Inflammatory macrophage treated with lipopolysaccharide for 1 hour (primary cell): ENCODE measurements at regions not wholly inside any gene's neighbourhood (a gene's known extent, or its start where the extent isn't known, plus 50 kb on each side); places are given as distances from the start of the nearest gene placed in this dataset.
A peak's percentile ranks its signal among the peaks of the same experiment; 100 is the strongest.
"Not testable (repeated sequence)": the region's sequence is repeated elsewhere in the genome, so short reads cannot be mapped to it uniquely, and the experiment has no call there.

Source experiments
- DNase-seq, 2 donors: peaks; one replicate each; pipeline ENCODE4 v3.0.0-alpha.2; 2020 to 2022

DNA sequence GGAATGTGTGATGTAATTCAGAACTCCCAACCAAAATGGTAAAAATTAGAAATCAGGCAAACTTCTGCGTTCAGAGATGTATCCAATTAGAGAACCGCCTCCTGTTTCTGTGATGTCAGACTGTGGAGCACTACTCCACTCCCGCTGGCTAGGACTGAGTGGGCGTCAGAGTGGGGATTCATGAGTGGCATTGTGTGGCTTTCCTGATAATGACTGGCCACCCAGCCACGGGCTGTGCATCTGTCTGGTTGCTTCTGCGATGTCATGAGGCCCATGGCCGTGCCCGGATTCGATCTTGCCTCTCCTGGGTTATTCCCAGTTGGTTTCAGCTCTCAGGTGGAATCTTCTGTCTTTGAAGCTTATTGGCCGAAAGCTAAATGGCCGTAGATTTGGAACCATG lies 87.1 kb upstream of the KCNA1 start:
- DNase-seq = no peak

DNA sequence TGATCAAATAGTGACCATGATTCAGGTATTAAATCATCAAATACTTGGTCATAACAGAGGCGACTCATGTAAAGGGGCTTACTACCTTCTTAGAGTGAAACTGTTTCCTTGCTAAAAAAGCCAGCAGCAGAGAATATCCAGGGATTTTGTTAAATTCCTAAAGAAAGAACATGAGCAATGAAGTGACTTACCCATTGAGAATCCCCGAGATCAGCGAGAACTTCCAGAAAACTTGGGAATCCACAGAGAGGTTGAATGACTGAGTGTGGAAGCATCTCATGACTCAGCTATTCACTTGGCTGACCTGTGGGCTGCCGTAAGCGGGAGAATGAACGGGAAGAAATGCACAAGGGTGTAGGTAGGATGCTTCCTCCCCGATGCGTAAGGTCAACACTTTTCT lies 85.3 kb upstream of the KCNA1 start:
- no peak for DNase-seq

DNA sequence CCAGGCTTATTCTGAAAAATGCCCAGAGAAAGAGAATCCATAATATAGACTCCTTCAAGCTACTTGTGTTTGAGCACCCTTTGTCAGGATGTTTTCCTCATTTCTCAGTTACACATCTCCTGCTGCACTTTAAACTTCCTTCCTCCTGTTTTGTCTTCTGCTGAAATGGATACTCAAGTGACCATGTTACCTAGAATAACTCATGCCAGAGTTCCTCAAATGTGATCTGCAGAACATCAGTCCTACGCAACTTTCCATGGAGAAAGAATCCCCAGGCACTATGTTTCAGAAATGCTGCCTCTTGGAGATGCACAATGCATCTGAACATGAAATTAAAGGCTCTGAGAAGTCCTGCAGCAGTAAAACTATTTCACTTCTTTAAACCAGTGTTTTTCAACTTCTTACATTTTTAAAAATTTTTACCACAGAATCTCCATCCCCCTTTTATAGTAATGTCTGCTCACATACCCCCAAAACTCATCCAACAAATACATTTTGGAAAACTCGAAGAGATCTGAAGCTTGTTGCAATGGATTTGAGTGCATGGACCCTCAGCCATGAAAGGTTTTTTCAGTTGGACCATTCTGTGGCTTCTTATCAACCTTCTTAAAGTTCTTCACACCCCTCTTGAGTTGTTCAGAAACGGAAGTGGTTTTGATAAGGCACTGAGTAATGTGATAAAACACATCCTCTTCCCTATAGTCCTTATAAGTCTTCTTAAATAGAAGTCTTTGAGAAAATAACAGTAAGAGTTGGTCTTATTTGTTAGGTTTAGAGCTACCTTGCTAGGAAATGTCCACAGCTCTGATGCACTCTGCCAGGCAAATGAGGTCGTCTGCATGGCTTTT lies 84.5 kb upstream of the KCNA1 start:
- peak; percentile 15 to 47 for DNase-seq

DNA sequence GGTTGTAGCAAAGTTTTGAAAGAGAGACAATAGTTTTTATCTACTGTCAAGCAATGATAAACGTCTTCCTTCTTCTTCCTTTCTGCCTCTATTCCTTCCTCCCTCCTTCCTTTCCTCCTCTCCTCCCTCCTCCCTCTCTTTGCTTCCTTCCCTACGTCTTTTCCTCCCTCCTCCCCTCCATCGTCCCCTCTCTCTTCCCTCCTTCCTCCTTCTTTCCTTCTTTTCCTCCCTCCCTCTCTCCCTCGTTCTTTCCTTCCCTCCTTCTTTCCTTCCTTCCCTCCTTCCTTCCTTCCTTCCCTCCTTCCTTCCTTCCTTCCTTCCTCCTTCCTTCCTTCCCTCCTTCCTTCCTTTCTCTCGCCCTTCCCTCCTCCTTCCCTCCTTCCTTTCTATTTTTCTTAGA lies 82.8 kb upstream of the KCNA1 start:
- no peak for DNase-seq

DNA sequence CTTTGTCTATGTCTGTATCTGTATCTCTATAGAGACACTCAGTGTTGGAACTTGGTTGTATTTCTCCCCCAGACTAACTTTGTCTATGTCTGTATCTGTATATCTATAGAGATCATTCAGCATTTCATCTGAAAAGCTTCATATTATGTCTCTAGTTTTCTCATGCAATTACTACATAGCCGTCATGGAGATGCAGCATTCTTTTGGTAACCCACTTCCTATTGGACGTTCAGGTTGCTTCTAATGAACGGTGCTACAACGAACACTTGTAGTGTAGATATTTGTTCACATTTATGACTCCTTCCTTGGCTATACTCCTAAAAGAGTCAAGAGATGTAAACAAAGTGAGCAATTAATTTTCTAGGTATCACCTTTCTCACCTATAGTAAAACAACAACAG lies 81.5 kb upstream of the KCNA1 start:
- no peak for DNase-seq

DNA sequence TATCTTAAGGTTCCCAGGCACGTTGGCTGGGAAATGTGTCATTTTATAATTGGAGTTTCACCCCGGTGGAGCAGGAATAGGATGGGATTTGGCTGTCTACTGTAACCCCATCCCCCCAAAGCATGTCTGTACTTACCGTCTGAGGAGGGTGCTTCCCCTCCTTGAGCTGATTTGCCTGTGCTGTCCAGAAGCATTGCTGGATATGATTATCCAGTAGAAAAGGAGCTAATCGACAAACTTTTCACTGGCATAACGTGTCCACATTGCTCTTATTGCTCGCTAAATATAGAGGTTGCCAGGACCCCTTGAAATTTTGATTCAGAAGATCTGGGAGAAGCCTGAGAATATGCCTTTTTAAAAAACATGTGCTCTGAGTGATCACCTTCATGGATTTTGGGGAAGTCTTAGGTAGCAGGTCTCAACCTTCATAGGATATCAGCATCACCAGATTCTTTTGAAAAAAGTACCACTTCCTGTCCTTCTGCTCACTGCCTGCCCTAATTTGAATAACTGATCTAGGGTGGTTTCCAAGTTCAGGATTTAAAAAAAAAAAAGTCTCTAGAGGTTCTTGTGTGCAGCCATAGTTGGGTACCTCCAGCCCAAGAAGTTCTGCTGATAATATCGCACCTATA lies 80.4 kb upstream of the KCNA1 start:
- DNase-seq = no peak

DNA sequence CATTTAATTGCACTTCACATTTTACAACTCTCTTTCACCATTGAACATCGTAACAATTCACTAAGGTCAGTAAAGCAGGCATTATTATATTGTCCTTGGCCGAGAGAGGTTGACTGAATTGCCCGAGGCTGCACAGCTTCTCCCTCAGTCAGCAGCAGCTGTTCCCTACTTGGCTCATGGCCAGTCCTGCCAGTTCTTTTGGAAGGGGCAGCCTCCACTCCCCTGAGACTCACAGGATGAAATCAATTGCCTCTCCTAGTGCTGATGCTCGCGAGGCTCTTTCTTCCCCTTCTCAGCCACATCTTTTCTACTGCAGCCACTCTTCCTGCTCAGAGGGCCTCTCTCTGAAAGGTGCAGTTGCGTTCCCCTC lies 79.9 kb upstream of the KCNA1 start:
- no peak for DNase-seq

DNA sequence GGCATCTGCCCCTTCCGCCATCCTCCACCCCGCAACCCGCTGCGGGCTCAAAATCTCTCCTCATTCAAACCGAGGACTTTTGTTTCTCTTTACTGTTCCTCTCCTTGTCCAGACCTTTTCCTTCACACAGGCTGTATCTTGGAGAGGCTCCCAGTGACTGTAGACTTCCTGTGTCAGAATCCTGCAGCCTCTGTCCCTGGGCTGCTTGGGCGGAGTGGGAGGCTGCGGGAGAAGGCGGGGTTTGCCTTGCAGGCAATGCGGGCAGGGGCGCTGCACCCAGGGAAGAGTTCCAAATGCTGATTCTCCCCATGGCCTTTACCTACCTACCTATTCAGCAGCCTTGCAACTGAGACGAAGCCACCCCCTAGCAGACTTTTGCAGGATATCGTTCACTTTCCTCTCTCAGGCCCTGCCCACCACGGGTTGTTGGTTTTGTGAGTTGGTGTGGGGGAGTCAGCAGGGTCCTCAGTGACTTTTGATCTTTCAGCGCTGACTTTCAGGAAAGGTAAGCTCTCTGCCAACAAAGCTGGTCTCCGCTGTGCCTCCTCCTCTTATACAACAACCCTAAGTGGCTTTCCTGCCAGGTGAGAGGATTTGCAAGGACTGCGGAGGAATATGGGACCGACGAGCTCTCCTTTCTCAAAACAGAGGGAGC lies 79.0 kb upstream of the KCNA1 start:
- no peak for DNase-seq

DNA sequence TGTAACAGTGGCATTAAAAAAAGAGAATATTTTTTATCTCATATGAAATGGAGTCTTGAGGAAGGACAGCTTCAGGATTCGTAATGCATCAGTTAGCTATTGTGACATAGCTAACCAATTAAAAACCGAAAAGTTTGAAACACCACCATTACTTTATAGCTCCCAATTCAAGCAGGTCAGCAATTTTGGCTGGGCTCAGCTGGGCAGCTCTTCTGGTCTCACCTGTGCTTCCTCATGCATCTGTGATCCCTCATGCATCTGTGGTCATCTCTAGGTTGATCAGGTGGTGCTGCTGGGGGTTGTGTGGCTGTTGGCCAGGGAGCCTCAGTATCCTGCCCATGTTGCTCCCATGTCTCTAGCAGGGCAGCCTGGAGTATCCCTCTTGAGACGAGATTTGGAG lies 76.7 kb upstream of the KCNA1 start:
- DNase-seq = no peak

DNA sequence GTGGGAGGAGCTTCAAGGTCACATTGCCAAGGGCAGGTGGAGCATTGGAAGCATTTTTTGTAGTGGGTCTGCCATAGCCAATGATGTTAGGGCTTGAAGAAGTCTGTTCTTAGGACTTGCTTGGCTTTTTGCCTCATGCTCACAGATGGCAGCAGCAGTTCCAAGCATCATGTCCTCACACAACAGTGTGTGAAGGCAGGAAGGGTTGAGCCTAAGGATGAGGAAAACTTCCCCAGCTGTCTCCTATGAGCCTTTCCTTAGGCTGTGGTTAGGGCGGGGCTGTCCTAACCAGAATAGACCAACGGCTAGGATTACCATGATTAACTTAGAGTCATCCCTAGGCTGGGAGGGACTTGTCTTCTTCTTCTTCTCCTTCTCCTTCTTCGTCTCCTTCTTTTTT lies 76.2 kb upstream of the KCNA1 start:
- DNase-seq = no peak

DNA sequence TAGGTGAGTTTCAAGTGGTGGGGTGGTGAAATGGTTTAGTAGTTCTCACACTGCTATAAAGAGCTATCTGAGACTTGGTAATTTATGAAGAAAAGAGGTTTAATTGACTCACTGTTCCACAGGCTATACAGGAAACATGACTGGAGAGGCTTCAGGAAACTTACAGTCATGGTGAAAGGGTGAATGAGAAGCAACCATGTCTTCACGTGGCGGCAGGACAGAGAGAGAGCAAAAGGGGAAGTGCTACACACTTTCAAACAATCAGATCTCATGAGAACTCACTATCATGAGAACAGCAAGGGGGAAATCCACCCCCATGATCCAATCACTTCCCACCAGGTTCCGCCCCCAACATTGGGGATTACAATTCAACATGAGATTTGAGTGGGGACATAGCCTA lies 67.3 kb upstream of the KCNA1 start:
- DNase-seq = not testable (repeated sequence)

DNA sequence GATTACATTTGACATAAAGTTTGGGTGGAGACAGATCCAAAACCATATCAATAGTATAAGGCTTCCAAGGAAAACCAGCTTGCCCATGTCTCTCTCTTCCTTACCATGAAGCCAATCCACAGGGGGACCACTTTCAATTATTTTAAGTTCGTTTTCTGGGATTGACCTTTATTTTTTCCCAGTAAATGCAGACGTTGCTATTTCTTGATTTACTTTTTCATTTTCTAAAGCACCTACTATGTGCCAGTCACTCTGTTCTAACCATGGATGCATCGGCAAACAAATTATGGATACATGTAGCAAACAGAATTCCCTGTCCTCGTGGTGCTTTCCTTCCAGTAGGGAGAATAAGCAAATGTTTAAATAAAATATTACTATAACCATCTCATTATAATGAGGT lies 65.8 kb upstream of the KCNA1 start:
- no peak for DNase-seq

DNA sequence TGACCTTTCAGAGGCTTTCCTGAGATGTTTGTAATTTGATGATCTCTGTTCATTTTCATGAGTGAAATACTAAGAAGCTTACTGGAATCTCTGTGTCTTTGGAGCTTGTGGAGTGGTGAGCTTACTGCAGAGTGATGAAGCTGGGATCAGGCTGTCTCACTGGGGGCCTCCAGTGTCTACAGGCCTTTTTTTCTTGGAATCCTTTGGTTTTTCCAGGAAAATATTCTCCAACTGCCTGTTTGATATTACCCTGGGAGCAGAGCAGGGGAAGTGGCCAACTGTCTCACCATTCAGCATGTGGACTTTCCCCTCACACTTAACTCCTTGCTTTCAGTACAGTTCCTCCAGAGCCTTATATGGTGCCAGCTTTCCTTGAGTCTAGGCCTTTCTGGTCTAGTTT lies 62.0 kb upstream of the KCNA1 start:
- DNase-seq = no peak

DNA sequence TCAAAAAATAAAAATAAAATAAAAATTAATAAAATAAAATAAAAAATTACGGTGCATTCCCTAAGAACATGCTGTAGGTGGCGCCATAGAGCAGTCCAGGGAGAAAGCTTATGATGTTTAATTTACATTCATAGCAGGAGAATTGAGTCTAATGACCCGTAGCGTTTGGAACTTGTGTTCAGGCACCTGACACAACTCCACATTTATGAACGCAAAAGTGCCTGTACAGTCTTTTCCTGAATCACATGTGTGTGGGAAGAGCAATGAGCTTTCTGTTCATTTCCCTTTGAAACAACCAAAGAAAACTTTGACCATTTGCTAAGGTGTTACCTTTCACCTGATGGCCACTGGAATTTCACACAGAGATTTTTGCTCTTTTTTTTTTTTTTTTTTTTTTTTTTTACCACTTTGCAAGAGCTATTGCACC lies 60.6 kb upstream of the KCNA1 start:
- peak in 1 of 2 donors; percentile 29 for DNase-seq

DNA sequence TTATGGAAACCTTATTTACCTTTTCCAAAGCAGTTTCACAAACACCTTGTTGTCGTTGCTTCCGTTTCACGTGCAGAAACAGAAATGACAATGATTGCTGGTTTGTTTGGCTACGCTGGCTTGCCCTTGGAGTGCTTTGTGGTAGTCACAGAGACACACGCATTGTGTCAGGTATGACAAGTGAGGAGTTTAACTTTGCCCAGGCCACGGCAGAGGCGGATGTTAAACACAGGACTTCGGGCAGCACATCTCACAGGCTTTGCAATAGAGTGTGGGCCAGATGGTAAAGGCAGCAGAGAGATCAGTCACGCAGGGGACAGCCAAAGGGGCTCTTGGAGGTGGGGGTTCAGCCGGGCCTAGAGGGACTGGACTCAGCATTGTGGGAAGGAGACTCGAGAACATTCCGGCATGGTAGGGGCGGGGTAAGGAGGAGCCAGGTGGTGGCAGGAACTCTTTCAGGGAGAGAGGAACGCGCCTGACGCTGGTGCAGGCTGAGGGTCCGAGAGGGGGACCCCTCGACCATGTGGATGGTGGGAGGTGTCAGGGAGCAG lies 59.8 kb upstream of the KCNA1 start:
- no peak for DNase-seq

DNA sequence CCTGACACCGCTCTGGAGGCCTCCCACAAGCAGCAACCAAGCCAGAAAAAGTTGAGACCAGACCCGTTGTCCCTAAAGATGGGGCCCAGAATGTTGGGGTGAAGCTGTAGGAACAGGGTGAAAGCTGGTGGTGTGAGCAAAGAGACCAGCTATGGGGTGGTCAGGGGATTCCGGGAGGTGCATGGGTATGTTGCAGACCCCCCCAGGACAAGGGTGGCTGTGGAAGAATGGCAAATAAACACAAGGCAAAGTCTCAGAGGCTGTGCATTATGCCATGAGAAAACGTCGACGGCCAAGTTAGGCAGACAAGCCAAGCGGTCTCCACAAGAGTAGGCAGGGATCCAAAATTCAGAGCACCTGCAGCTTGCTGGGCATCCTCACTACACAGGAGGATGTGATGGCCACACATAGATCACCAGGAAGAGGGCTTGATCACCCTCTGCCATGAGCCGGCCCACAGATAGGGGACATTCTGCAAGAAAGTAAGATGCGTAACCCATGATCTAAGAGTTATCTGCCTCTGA lies 58.8 kb upstream of the KCNA1 start:
- DNase-seq = no peak

DNA sequence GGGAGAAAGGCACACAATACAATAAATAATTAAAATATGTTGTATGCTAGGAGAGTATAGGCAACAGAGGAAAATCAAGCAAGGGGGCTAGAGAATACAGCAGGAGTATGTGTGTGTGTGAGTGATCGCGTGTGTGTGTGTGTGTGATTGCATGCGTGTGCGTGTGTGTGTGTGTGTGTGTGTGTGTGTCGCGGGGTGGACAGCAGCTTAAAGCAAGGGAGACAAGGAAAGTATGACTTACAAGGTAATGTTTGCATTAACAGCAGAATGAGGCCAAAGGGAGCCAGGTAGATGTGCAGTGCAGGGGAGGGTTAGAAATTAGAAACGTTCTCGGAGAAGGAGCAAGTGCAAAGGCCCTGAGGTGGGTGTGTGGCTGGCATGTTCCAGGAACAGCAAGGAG lies 57.4 kb upstream of the KCNA1 start:
- DNase-seq = no peak

DNA sequence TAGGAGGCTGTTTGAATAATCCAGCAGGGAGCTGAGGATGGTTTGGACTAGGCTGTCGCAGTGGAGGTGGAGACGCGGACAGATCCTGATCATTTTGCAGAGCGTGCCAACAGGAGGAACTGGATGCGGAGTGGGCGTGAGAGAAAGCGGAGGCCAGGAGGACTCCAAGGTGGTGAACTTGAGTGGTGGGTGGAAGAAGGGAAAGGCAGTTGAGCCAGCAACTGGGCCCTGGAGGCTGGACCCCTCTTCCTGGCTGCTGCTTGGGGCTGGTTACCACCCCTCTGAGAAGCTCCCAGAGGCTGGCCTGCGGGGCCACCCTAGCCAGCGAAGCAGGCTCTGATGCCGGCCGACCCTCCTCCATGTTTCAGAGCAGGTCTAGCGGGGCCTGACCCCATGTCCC lies 56.8 kb upstream of the KCNA1 start:
- DNase-seq = no peak

DNA sequence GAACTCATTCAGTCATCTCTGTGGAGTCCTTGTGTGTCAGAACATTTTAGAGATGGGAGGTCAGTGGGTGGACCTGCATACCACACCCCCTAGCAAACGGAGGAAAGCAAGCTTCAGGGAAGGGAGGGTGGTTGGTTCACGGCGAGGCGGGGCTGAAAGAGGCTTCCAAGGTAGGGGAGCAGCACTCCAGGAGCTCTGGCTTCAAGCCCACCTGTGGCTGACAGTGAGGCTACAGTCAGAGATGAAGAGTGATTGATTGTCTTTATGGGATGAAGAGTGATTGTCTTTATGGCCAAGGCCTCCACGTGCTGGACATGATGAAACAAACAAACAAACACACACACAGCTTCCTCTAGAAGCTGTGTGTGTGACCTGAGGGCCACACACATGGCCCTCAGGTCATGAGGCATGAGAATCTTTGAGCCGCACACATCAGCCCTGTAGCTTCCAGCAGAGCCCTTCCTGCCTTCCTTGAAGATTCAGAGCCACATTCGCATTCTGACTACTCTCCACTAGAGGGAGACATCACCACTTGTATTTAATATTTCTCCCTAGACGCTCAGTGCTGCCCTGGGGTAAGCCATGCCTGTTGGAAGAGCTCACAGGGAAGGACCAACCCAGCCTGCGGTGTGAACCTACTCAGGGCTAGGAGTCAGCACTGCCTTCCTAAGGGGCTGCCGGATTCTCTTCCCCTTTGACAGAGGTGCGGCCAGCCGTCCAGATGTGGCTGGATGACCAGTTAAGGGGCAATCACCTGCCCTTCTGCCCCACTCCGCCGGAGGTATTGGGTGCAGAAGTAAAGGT lies 54.4 kb upstream of the KCNA1 start:
- DNase-seq = peak; percentile 47 to 92

DNA sequence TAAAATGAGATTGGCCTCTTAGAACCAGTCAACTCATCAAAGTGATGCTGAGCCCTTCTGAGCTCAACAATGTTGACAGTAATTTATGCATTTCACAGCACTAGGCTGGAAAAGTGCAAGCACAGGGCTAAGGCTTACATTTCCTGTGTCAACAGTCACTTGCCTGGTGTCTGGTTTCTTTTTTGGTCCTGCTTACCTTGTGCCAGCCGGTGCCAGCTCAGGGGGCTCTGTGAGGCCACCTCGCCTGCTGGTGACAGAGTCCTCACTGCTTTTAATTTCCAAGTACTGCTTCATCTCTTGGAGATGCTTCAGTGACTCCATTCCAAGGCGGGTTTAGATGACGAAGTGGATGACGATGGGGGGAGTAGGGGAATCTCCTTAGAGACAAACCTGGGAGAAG lies 53.1 kb upstream of the KCNA1 start:
- DNase-seq = no peak

DNA sequence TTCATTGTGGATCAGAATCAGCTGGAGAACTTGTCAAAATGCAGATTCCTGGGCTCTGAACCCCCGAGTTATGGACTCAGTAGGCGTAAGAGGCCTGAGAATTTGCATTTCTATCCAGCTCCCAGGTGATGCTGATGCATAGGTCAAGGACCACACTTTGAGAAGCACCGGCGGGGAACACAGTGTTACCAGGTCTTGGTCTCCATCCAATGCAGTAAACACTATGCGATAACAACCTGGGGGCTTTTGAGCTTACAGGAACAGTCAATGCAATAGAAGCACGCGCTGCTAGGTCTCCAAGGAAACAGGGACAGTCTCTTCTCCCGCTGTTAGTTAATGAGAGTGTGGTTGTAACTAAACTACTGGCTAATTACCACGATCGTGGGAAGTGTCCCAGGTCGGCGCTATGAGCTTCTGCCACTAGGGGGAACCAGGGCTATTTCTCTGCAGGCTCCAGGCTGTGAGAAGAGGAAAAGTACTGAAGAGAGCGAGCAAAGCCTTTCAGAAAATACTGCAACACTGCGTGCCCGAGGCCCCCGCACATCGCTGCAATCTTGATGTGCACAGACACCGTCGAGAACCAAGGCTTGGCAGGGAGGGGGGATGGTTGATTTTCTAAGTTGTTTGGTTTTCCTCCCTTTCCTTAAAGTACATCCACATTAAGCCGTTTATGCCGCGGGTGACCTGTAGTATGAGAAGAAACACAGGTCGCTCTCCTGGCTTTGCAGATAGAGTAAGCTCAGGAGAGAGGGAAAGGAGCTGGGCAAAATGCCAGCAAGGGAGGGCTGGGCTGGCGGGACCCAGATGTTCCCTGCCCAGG lies 52.0 kb upstream of the KCNA1 start:
- peak; percentile 29 to 86 for DNase-seq

DNA sequence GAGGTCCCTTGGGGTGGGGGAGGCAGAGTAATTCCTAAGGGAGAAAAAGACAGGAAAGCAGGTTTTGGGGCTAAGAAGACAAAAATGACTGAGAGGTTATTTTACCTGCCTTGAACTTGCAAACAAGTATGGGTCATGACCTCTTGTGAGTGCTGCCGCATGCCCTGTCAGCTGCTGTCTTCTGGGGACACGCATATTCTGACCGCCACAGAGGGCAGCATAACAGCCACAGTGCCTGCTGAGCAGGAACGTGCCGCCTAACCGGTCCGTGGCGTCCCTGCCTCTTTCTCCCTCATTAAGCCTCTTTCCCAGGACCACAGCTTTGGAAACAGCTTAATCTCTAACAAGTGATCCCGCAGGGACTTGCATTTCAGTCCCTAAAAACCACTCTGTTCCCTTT lies 51.3 kb upstream of the KCNA1 start:
- no peak for DNase-seq
